ENCODE measurements at regions not wholly inside any gene's neighbourhood (a gene's known extent, or its start where the extent isn't known, plus 50 kb on each side); places are given as distances from the start of the nearest gene placed in this dataset.

DNA sequence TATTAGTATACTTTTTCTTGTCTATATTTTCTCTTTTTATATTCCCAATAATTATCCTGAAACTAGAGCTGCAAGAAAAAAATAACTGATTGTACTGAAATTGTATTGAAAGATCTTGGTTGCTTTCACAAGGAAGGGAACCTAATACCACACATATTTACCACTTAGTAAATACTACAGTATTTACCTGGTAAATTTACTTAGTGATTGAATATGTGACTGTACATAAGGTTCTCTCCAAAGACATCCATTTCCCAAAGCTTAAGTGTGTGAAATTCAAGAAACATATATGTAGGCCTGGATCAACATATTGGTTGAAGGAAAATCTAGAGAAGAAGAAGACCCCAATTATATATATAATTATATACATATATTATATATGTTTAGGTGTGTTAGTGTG is 1272.7 kb downstream of the C4orf33 start:
- DNase-seq, result no peak

DNA sequence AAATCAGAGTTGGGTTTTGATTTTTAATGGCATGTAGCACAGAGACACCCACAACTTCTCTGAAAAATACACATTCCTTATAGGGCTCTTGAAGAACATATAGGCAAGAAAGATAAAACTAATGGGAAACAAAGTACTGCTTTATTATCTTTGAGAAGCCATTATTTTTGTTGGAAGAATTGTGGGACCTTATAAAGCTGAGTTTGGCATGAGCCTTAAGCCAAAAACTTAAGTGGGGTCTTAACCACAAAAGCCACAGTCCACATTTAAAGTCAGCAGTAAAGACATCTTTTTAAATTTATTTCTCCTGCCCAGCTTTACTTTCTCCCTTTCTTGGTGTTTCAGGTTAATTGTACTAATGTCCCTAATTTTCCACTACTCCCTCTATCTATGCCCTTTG is 1297.3 kb downstream of the C4orf33 start:
- DNase-seq, result no peak

DNA sequence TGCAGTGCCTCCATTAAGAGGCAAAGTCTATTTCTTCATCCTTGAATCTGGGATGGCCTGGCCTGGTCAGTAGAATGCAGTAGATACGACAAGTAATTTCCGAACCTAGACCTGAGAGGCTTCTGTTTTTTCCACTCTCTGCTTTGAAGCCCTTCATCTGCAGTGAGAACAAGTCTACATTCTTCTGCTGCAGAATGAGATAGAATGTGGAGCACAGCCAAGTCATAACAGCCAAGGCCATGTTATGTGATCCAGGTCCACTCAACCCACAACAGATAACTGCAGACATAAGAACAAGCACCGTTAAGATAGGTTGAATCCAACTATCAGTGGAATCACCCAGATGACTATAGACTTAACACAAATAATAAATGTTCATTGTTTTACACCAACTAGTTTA is 1297.7 kb downstream of the C4orf33 start:
- DNase-seq, result no peak

DNA sequence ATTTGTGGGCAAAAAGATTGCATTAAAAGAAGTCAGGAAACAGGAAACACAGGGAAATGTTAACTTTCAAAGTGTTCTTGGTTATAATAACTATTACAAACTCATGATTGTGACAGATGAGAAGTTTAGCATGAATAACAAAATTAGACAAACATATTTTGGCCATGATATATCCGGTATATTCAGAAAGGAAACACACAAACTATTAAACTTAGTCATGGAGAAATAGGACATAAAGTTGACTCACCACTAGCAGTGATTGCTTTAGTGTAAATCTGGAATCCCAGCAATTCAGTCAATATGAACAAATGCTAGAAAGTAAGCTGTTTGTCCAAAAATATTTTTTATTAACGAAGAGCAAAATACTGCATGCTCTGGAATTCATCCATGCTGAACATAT is 1299.9 kb downstream of the C4orf33 start:
- no peak for DNase-seq

DNA sequence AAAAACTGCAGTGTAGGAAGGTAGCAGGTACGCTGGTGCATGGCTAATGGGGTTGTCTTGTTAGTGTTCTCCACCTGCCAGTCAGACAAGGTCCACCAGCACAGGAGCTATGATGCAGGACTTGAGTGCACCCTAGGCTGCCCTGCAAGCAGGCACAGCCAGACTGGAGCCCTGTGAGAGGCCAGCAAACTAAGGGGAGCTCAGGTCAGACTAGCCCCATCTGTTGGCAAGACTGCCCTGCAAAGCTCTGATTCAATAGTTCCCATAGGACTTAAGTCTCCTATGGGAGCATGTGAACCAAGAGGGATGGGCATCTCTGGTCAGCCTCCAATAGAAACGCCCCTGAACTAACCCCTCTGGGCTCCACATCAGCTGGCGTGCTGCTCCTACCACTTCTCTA is 1307.3 kb downstream of the C4orf33 start:
- DNase-seq, result no peak

DNA sequence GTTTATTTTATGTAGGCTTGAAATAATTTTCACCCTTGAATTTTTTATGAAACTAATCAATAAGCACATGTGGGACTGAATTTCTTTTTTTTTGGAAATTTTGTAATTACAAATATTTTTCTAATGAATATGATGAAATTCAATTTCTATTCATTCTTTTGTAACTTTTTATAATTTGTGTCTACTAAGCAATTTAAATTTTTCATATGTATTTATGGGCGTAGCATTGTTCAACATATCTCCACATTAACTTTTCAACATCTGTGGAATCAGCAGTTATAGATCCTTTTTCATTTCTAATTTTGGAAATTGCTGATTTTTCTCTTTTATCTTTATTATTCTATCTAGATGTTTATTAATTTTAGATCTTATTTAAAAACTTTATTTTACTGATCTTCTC is 1320.3 kb downstream of the C4orf33 start:
- DNase-seq, result no peak

DNA sequence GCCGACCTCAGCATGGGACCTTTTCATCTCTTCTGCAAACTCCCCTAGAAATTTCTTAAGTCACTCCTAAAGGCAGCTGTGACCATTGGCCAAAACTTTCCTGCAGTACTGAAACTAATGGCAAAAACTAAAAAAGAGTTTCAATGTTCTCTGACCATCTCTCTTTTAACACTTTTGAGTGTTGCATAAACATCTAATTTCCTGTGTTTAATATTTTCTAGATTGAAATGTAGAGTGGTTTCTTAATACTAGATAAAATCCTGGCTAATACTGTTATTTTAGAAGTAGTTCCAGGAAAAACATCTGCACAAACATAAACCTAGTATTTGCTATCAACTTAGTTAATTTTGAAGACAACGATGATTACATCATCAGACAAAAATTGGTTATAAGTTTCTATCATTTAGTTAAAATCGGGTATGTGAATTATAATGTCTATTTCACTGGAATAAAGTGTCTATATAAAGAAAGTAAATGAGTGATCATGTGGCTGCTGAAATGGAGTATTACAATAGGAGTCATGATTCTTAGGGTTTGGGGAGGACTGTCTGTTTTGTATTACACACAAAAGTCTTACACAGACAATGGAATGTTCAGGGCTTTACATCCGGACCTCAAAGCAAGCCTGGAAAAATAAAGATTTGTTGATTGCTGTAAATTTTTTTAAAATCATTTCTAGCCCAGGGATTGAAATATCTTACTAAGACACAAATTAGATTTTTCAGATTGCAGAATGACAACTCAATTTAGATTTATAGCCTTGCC is 1323.4 kb downstream of the C4orf33 start:
- no peak for DNase-seq

DNA sequence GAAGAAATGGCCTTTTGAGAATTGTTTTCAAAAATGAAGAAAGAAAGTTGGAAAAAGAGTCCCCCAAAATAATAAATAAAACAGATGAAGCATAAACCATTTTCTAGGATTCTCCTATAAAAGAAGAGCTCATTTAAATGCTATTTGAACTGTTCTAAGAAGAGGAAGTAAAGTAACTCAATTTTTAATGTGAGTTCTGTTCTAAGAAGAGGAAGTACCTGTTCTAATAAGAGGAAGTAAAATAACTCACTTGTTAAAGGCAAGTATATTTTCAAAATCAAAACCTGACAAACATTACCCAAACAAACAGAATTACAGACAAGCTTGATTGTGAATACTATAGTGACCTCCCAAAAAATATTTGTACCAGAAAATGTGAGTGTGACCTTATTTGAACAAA is 1326.3 kb downstream of the C4orf33 start:
- no peak for DNase-seq

DNA sequence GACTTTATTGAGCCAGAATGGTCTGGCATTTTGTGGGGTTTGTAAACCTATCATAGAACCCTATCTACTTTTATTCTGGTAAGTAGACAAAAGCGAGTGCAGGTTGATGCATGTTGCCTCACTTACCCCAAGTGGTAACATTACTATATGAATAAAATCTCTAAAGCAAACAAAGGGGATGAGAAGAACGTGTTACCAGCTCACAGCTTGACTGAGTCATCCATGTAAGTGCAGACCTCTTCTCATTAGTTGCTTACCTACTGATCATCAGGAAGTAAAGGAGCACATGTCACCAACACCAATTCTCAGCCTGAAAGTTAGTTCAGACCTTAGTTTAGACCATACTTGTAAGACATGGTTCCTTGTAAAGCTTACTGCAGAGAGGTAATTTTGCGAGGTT is 1328.3 kb downstream of the C4orf33 start:
- DNase-seq, result no peak

DNA sequence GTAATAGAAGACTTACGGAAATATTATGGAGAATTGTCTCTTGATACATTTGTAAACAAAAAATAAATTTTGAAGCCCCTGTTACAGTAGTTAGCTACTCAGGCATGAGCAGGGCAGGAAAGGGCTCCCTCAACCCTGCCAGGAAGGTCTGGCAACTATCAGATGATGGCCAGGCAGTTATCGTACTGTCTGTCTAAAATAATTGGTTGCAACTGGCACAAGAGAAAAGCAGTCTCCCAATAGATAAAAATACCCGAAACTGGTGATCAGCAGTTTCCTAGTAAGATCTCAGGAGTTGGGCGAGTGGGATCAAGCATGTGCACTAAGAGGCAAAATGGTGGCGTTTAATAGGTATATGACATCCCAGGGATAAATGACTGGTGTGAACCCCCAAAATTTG is 1336.3 kb downstream of the C4orf33 start:
- DNase-seq, result no peak

DNA sequence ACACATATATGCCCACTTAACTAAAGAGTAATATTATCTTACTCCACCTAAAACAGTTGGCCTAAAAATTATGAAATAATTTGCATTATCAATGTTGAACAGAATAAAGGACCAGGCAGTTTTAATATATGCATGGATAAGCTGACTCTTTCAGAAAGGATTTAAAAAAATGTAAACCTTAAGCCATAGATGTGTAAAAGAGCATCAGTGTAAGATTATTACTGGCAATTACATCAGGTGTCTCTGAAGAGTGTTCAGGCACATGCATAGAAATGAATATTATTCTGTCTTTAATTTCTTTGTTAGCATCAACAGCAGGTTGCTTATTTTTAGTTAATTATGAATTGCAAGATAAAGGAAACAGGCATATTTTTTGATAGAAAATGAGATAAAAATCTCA is 1353.8 kb downstream of the C4orf33 start:
- DNase-seq, result no peak

DNA sequence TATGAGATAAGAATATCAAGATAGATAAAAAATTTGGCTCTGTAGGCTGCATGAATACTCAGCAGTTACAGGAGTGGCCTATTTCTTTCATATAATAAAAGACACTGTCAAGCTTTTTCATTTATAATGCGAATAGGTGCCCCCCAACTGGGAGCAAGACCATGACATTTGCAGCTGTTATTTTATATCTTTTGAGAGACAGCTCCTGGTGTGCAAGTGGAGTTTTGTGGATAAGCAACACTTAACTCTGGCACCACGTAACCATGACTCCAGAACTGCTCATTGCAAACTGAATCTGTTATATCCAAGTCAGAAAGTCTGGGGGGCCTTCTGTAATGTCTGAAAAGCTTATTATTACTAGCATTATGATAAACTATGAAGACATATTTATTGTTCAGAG is 1372.4 kb downstream of the C4orf33 start:
- no peak for DNase-seq

DNA sequence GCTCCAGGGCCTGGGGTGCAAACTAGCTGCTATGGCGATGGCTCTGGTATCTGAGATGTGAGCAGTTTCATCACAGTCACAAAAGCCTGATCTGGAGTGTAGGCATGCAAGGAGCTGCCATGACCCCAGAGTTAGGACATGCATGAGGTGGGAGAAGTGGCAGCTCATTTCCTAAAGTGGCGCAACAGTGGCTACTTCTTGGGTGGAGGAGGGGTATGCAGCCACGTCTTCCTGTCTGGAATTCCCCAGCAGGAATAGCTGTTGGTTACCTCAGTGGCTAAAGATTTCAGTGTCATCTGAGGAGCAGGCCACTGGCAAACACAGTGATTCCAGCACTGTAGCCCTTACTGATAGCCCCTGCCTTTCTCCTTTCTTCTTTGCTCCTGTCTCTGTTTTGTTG is 1382.5 kb downstream of the C4orf33 start:
- DNase-seq, result no peak

DNA sequence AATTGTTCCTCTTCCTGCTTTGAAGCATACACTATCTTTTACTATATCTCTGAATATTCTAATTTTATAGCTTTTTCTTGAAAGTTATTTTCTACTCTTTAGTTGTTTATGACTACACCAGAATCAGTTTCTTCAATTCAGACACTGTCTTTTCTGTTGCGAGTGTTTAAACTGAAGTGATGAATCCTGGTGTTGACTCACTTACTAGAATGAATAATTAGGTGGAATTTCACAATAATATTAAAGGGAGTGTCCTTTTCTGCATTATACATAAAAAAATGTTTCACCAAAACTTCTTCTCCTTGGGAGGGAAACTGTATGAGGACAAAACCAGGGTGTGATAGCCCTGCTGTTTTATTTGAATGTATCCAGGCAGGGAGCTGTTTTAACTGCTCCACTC is 1383.1 kb downstream of the C4orf33 start:
- no peak for DNase-seq

DNA sequence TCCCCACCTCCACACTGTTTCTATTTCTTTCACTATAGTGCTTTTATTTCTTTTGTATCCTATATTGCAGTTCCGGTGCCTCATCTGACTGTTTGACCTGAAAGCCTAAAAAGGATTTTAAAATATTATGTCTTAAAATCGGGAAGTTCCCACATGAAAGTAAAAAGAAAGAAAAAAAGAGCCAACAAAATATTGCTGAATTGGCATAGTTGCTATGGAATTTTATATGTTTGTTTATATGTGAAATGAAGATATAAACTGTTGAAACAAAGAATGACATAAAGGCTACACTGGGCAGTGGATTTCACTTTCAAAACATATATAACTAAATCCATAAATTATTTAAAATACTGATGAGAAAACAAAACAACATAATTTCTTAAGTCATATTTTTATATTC is 1383.7 kb downstream of the C4orf33 start:
- DNase-seq, result no peak

DNA sequence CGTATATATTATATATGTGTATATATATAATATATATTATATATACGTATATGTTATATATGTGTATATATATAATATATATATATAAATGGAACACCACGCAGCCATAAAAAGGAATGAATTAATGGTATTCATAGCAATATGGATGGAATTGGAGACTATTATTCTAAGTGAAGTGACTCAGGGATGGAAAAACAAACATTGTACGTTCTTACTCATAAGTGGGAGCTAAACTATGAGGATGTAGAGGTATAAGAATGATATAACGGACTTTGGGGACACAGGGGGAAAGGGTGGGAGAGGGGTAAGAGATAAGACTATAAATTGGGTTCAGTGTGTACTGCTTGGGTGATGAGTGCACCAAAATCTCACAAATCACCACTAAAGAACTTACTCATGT is 1388.9 kb downstream of the C4orf33 start:
- DNase-seq, result no peak

DNA sequence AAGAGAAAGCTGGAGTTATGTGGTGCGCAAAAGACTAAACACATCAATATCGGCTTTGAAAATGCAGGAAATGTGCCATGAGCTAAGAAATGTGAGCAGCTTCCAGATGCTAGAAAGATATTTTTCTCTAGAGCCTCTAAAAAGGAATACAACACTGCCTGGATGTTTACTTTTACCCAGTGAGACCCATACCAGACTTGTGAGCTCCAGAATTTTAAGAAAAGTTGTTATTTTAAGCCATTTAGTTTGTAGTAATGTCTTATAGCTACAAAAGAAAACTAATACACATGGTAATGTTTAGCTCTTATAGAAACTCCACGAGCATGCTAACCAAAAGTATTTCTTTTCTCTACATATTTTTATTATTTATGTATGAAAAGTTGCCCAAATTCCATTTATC is 1389.4 kb downstream of the C4orf33 start:
- DNase-seq, result no peak

DNA sequence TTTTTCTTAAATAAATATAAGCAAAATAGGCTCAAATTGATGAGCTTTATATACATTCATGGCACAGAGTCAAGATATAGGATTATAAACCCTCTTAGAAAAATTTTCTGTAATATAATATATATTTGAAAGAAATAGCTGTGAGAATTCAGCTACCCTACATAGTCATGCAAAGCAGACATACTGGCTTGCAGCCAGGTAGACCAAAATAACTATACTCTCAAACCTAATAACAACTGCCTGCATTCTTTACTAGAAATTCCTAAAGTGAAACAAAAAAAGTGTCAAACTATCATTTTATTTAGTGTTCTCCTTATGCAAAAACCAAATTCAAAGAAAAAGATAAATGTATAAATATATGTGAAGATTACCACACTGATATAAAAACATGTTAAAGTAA is 1390.2 kb downstream of the C4orf33 start:
- no peak for DNase-seq

DNA sequence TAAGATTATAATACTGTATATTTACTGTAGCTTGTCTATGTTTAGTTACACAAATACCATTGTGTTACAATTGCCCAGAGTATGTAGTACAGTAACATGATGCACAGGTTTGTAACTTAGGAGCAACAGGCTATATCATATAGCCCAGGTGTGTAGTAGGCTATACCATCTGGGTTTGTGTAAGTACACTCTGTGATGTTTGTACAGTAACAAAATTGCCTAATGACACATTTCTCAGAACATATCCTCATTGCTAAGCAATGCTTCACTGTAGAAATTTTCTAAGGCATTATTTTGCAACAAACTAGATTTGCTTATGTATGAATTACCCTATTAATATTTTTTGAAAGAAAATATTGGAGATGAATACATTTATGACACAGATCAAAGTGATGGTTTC is 1390.9 kb downstream of the C4orf33 start:
- DNase-seq, result no peak

DNA sequence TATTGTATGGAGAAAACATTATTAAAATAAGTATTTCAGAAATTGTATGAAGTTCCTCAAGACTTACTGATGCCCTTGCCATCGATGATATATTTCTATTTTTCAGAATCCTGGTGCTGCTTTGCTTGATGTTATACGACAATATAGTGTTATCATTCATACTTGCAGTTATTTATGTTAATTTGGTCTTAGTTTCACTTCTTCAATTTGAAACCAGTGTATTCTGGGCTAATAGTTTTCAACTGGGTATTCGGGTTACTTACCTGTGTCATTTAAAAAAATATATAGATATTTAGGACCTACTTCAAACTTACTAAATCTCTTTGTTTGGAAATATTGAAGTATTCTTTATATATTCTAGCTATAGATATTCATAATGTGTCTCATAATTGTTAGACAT is 1414.7 kb downstream of the C4orf33 start:
- no peak for DNase-seq

DNA sequence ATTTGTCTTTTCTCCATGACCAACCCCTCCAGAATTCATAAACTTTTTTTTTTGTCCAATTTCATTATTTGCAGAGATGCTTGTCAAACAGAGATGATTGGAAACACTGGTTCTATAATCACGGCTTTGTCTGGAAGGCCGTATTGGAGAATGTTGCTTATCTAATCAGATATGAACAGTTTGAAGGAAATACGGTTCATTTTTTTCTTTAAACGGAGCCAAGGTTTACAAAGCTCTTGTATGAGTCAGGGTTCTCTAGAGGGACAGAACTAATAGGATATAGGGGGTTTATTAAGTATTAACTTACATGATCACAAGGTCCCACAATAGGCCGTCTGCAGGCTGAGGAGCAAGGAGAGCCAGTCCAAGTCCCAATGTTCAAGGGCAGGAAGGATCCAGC is 1415.8 kb downstream of the C4orf33 start:
- DNase-seq, result no peak

DNA sequence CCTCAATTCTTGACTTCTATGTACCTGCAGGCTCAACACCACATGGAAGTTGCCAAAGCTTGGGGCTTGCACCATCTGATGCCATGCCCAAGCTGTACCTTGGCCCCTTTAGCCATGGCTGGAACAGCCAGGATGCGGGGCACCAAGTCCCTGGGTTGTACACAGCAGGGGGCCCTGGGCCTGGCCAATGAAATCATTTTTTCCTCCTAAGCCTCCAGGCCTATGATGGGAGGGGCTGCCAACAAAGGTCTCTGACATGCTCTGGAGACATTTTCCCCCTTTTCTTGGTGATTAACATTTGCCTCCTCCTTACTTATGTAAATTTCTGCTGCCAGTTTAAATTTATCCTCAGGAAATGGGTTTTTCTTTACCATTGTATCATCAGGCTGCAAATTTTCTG is 1428.1 kb downstream of the C4orf33 start:
- DNase-seq, result no peak

DNA sequence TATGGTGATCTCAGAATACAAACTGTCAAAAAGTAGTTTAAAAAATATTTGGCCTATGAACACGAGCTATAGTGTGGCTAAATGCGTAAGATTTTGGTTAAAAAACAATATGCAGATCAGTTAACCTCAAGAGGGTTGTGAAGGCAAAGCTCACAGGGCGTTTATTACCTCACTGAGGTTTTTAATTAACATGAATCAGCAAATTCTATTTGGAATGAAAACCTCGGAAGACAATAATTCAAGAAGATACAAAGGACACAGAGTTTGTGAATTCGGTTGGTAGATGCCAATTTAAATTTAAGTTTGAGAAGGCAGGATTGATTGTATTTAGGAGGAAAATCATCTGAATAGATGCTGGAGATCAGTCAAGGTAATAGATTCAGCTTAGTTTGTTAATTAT is 1434.6 kb downstream of the C4orf33 start:
- no peak for DNase-seq

DNA sequence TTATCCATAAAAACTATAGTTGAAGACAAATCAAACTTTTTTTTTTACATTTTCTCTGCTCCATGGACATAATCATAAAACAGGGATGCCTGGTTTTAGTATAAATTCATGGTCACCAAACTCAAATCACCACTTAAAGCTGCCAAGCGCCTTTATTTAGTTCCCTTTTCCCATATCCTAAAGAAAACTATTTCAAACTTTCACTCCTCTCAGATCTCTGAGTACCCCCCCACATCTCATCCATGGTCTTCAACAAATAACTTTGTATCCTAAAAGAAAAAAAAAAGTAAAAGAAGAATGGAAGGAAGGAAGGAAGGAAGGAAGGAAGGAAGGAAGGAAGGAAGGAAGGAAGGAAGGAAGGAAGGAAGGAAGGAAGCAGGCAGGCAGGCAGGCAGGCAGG is 1438.7 kb downstream of the C4orf33 start:
- no peak for DNase-seq

DNA sequence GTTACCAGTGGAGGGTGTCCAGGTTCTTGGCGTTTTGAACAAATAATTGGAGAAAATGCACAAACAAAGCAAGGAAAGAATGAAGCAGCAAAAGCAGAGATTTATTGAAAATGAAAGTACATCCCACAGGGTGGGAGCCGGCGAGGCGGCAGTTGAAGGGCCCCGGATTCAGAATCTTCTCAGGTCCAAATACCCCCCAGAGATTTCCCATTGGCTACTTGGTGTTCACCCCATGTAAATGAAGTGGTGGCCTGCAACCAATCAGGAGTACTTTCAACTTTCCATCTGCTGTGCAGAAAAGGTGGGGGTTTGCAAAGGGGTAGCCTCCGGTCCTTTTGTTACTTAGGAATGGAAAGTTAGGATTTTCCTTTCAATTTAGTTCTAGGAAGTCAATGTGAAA is 1447.0 kb downstream of the C4orf33 start:
- DNase-seq, result no peak

DNA sequence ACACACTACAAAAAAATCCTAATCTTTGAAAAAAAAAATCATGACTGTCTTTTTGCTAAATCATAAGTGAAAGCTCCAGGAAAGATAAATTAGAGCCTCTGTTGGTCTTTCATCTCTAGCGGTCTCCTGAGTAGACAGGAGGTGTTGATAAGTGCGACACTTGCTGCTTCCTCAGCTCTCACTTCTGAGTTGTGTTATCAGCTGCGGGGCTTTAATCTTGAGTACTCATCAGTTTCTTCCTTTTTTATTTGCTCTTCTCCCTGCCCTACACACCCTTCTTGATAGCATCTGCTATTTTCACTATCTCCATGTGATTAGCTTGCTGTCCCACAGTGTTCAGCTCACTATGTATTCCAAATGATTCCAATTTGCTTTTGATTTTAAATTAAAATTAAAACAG is 1449.2 kb downstream of the C4orf33 start:
- no peak for DNase-seq
